HEK293 (cell line): ENCODE measurements at regions not wholly inside any gene's neighbourhood (a gene's known extent, or its start where the extent isn't known, plus 50 kb on each side); places are given as distances from the start of the nearest gene placed in this dataset.

ENCODE experiments used
- YY1 ChIP-seq: fragments of 450-650 bp; formaldehyde crosslinking; IDR thresholded peaks from 2 replicates; pipeline ENCODE4 v1.5.1; 2018; ENCODE audit warnings: missing biosample characterization, missing genetic modification characterization
- ZNF274 ChIP-seq, 2 experiments: fragments of 200-500 bp in 1 of 2; fragments of 450-650 bp in 1 of 2; sonication (Bioruptor generic) in 1 of 2; formaldehyde crosslinking in 1 of 2; IDR thresholded peaks; 2 replicates each; pipeline versions ENCODE4 v1.5.1 to v1.6.1; 2014 to 2016; ENCODE audit warnings: borderline replicate concordance in 1 of 2, inconsistent platforms in 1 of 2, low read length in 1 of 2, missing biosample characterization in 1 of 2, missing genetic modification characterization in 1 of 2
- TF ChIP-seq, protein P1 (sequence below): fragments of 450-650 bp; formaldehyde crosslinking; IDR thresholded peaks from 2 replicates; pipeline ENCODE4 v1.5.1; 2016; ENCODE audit warnings: missing biosample characterization, missing genetic modification characterization

DNA sequence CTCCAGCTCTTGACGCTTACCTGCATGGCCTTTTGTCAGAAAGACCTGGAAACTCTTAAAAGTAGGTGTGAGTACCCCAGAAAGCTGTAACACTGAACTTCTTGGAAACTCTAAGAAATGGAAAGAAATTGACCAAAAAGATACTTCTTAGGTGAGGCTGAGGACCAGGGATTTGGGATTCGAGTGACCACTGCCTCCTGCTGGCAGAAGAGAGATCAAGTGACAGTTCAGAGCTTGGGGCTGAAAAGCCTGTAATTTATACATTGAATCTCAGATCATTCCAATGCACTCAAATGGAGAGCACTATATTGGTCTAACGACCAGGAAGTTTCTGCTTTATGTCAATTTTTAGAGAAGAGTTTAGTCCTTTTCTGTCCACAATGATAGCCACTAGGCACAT, 204.6 kb downstream of the PDGFRA start:
- TF ChIP-seq, protein P1, sequence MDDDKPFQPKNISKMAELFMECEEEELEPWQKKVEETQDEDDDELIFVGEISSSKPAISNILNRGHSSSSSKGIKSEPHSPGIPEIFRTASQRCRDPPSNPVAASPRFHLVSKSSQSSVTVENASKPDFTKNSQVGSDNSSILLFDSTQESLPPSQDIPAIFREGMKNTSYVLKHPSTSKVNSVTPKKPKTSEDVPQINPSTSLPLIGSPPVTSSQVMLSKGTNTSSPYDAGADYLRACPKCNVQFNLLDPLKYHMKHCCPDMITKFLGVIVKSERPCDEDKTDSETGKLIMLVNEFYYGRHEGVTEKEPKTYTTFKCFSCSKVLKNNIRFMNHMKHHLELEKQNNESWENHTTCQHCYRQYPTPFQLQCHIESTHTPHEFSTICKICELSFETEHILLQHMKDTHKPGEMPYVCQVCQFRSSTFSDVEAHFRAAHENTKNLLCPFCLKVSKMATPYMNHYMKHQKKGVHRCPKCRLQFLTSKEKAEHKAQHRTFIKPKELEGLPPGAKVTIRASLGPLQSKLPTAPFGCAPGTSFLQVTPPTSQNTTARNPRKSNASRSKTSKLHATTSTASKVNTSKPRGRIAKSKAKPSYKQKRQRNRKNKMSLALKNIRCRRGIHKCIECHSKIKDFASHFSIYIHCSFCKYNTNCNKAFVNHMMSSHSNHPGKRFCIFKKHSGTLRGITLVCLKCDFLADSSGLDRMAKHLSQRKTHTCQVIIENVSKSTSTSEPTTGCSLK (tag by site-specific recombination): no peak
- TF ChIP-seq YY1 (tag by site-specific recombination): no peak
- no peak for TF ChIP-seq ZNF274 (IDR thresholded peaks at IDR 0.05; ENCODE audit: low read length)
- no peak for TF ChIP-seq ZNF274 (tag by site-specific recombination; IDR thresholded peaks at IDR 0.05; ENCODE audit: borderline replicate concordance)
